Sciatic nerve (tissue), 2 donors: ENCODE measurements at regions not wholly inside any gene's neighbourhood (a gene's known extent, or its start where the extent isn't known, plus 50 kb on each side); places are given as distances from the start of the nearest gene placed in this dataset.

Experiments
- ATAC-seq: fragments of 200-7000 bp; cut with Tn5 transposase; one replicate; pipeline ENCODE4 v1.9.1; 2020; ENCODE audit warnings: mild to moderate bottlenecking, moderate library complexity
- DNase-seq: peaks from one replicate; pipeline ENCODE4 v3.0.0-alpha.2; 2020; ENCODE audit warnings: low spot score
- intact Hi-C: fragments of 100-400 bp; cut with DNase I; formaldehyde crosslinking; loops from one replicate; pipeline ENCODE4 v1.14.2; 2022
- donor health status: DM: no; HTN: no; CAD: no.
- donor health status: DM: no; HTN: no; CAD: no.

DNA sequence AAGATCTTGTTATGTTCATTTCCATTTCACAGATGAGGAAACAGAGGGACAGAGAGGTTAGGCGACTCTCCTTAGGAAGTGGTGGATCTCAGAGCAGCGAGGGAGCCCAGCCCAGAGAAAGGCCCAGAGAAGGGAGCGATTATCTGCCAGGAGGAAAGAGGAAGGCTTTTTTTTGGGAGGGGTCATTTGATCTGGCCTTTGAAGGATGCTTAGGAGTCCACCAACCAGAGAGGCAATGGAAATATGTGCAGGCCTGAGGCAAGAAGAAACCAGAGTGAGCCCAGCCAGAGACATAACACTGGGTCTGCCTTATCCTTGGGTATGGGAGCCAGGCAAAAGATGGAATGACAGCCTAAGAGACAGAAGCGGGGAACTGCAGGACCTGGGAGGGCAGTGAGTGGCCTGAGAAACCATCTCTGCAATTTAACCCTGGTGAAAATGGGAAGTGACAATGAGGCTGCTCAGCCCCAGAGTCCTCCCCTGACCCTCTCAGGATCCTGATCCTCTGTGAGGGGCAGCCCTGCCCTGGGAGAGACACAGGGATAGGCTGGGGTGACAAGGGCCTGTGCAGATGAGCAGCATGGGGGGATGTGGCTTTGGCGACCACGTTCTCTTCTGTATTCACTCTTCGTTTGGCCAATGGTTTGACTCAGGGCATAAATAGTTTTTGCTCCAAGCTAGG is 163.2 kb downstream of the WNT7A start:
- peak; percentile 15 for DNase-seq
- intact Hi-C loops = no loop called here
- no peak for ATAC-seq

DNA sequence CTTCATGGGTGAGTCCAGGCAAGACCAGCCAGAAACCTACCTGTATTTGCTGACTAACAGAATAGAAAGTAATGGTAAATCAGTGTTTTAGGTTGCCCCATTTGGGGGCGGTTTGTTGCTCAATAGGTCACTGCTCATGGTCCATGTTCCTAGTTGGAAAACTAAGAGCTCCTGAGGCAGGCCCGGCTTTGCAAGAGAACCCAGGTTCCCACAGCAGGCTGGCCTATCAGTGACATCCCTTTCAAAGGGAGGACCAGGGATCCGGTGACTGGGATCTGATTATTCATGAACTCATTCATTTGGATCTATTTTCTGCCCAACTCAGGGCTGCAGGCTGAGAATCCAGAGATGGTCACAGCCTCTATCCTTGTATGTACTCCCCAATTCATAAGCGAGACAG is 163.9 kb downstream of the WNT7A start:
- DNase-seq (peak; percentile 18), ATAC-seq (no peak)
- intact Hi-C loops = no loop called here

DNA sequence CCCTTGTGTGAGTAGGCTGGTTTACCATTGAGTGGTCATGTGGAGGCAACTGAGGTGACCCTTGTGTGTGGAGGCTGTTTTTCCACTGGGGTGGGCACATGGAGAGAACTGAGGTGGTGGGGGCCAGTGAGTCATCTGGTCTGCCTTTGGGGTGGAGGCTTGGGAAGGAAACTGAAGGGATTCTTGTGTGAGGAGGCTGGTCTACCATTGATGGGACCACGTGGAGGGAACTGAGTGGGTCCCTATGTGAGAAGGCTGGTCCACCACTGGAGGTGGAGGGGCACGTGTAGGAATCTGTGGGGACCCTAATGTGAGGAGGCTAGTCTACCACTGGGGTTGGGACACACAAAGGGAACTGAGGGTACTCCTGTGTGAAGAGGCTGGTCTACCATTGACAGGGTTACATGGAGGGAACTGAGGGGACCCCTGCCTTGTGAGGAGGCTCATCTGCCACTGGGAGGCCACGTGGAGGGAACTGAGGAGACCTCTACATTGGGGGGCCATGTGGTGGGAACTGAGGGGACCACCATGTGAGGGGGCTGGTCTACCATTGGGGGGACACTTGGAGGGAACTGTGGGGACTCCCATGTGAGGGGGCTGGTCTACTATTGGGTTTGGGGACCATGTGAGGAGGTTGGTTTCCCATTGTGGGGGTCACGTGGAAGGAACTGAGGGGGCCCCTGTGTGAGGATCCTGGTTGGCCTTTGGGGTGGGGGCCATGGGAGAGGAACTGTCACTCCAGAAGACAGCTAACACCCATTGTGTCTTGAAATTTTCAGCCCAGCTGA is 164.5 kb downstream of the WNT7A start:
- no peak for ATAC-seq
- intact Hi-C loops = no loop called here
- DNase-seq = peak; percentile 19

DNA sequence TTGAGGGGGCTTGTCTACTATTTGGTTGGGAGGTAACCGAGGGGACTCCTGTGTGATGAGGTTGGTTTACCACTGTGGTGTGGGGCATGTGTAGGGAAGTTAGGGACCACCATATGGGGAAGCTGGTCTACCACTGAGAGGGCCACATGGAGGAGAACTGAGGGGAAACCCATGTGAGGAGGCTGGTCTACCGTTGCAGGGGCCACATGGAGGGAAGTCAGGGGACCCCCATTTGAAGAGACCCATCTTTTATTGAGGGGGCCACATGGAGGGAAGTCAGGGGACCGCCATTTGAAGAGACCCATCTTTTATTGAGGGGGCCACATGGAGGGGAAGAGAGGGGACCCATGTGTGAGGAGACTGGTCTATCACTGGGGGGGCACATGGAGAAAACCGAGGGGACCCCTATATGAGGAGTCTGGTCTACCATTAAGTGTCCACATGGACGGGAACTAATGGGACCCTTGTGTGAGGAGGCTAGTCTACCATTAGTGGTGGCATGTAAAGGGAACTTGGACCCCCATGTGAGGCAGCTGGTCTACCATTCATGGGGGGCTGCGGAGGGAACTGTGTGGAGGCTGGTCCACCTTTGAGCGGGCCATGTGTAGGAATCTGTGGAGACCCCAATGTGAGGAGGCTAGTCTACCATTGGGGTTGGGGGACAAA is 165.5 kb downstream of the FBLN2 start:
- peak; percentile 34 for DNase-seq
- no peak for ATAC-seq
- intact Hi-C loops = no loop called here

DNA sequence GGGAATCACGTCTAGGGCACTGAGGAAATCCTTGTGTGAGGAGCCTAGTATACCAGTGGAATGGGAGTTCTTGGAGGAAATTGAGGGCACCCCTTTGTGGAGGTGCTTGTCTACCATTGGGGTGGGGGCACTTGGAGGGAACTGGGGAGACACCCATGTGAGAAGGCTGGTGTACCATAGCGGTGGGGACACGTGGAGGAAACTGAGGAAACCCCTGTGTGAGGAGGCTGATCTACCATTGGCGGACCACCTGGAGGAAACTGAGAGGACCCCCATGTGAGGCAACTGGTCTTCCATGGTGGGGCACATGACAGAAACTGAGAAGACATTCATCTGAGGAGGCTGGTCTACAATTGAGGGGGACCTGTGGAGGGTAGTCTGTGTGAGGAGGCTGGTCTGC is 164.5 kb downstream of the FBLN2 start:
- DNase-seq (peak; percentile 25), ATAC-seq (no peak)
- intact Hi-C loops = no loop called here

DNA sequence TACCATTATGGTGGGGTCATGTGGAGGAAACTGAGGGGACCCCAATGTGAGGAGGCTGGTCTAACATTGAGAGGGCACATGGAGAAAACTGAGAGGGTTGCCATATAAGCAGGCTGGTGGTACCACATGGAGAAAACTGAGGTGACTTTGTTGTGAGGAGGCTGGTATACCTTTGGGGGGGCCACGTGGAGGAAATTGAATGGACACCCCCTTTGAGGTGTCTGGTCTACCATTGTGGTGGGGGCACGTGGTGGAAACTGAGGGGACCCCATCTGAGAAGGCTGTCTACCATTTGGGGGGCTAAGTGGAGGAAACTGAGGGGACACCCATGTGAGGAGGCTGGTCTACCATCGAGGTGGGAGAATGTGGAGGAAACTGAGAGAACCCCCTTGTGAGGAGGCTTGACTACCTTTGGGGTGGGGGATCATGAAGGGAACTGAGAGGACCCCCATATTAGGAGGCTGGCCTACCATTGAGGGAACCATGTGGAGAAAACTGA is 163.8 kb downstream of the FBLN2 start:
- no peak for DNase-seq
- no peak for ATAC-seq
- intact Hi-C loops = no loop called here

DNA sequence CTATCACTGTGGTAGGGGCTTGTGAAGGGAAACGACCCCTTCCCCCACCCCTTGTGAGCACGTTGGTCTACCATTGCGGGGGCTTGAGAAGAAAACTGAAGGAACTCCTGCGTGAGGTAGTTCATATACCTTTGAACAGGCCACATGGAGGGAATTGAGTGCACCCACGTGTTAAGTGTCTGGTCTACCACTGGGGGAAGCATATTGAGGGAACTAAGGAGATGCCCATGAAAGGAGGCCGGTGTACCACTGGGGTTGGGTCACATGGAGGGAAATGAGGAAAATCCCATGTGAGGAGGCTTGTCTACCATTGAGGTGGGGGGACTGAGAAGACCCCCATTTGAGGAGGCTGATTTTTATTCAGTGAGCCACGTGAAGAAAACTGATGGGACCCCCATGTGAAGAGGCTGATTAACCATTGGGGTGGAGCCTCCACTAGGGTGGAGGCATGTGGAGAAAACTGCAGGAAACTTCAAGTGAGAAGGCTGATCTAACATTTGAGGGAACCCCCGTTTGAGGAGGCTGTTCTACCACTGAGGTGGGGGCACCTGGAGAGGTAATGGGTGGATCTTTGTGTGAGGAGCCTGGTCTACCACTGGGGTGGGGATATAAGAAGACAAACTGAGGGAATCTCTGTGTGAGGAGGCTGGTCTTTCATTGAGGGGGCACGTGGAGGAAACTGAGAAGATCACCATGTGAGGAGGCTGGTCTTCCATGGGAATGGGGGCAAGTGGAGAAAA is 163.2 kb downstream of the FBLN2 start:
- DNase-seq = peak; percentile 22
- intact Hi-C loops = no loop called here

DNA sequence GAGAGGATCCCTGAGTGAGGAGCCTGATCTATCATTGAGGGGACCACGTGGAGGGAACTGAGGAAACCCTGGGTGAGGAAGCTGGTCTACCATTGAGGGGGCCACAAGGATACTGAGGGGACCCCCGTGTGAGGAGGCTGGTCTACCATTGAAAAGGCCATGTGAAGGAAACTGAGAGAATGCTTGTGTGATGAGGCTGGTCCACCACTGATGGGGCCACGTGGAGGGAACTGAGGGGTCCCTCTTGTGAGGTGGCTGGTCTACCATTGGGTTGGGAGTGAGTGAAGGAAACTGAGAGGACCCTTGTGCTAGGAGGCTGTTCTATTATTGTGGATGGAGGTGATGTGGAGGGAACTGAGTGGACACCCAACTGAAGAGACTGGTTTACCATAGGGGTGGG is 161.3 kb downstream of the FBLN2 start:
- intact Hi-C loops = no loop called here
- no peak for ATAC-seq
- DNase-seq = peak; percentile 31

More for the DNA sequence above, 163.2 kb downstream of the FBLN2 start:
- ATAC-seq = no peak

DNA sequence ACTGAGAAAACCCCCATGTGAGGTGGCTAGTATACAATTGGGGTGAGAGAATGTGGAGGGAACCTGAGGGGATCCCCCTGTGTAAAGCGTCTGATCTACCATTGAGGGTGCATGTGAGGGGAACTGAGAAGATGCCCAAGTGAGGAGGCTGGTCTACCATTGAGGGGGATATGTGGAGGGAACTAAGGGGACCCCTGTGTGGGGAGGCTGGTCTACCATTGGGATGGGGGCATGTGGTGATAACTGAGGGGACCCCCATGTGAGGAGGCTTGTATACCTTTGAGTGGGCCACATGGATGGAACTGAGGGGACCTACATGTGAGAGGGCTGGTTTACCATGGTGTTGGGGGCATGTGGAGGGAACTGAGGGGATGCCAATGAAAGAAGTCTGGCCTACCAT is 160.8 kb downstream of the FBLN2 start:
- no peak for ATAC-seq
- peak; percentile 10 for DNase-seq
- intact Hi-C loops = no loop called here

DNA sequence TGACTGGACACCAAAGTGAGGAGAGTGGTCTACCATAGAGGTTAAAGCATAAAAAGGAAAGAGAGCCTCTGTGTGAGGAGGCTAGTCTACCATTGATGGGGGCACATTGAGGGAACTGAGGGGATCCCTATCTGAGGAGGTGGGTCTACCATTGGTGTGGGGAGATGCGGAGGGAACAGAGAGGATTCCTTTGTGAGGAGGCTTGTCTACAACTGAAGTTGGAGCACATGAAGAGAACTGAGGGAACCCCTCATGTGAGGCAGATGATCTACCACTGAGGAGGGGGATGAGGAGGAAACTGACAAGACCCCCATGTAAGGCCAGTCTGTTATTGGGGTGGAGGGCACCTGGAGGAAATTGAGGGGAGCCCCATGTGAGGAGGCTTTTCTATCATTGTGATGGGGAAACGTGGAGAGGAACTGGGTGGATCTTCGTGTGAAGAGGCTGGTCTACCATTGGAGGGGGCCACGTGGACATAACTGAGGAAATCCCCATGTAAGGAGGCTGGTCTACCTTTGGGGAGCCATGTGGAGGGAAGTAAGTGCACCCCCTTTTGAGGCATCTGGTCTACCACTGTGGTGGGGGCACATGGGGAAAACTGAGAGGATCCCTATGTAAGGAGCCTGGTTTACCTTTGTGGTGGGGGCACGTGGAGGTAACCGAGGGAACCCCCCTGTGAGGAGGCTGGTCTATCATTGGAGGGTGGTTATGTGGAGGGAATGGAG is 160.1 kb downstream of the FBLN2 start:
- ATAC-seq (no peak), DNase-seq (no peak)
- intact Hi-C loops = no loop called here

DNA sequence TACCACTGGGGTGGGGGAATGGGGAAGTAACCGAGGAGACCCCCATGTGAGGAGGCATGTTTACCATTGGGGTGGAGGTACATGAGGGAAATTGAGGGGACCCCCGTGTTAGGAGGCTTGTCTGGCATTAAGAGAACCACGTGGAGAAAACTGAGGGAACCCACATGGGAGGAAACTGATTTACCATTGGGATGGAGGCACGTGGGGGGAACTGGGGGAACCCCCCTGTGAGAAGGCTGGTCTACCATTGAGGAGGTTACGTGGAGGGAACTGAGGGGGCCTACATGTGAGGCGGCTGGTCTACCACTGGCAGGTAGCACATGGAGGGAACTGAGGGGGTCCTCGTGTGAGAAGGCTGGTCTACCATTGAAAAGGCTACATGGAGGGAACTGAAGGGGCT is 159.4 kb downstream of the FBLN2 start:
- ATAC-seq (no peak), DNase-seq (no peak)
- intact Hi-C loops = no loop called here

DNA sequence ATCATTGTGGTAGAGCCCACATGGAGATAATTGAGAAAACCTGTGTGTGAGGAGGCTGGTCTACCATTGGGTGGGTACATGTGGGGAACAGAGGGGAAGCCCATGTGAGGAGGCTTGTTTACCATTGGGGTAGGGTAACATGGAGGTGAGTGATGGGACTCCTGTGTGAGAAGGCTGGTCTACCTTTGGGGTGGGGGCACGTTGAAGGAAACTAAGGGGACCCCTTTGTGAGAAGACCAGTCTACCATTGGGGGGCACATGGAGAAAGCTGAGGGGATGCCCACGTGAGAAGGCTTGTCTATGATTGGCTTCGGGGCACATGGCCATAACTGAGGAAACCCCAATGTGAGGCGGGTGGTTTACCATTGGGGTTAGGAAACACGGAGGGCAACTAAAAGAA is 158.5 kb downstream of the FBLN2 start:
- DNase-seq (peak; percentile 19), ATAC-seq (no peak)
- intact Hi-C loops = no loop called here

DNA sequence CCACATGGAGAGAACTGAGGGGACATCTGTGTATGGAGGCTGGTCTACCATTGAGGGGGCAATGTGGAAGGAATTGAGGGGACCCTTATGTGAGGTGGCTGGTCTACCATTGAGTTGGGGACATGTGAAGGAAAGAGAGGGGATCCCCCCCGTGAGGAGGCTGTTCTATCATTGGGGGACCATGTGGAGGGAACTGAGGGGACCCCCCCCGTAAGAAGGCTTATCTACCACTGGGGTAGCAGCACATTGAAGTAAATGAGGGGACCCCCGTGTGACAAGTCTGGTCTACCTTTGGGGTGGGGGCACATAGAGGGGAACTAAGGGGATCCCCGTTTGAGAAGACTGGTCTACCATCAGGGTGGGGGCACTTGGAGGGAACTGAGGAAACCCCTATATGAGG is 158.0 kb downstream of the FBLN2 start:
- intact Hi-C loops = no loop called here
- no peak for ATAC-seq
- DNase-seq = peak; percentile 9

DNA sequence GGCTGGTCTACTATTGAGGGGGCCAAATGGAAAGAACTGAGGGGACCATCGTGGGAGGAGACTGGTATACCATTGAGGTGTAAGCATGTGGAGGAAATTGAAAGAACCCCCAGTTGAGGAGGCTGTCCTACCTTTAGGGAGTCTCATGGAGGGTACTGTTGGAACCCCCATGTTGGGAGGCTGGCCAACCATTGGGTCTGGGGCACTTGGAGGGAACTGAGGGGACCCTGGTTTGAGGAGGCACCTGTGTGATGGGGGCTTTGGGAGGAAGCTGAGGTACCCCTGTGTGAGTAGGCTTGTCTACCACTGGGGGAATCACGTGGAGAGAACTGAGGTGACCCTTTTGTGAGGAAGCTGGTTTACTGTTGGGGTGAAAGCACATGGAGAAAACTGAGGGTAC is 157.5 kb downstream of the FBLN2 start:
- peak; percentile 38 for DNase-seq
- no peak for ATAC-seq
- intact Hi-C loops = no loop called here

DNA sequence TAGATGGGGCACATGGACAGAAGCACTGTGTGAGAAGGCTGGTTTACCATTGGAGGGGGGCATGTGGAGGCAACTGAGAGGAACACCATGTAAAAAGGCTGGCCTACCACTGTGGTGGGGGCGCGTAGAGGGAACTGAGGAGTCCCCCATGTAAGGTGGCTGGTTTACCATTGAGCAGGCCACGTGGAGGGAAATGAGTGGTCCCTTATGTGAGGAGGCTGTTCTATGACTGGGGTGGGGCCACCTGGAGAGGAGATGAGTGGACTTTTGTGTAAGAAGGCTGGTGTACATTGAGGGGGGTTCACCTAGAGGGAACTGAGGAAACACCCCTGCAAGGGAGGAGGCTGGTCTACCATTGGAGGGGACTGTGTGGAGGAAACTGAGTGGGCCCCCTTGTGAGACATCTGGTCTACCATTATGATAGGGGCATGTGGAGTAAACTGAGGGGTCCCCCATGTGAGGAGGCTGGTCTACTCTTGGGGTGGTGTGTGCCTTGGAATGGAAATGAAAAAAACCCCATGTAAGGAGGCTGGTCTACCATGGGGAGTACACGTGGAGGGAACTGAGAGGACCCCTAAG is 156.9 kb downstream of the FBLN2 start:
- intact Hi-C loops = no loop called here
- ATAC-seq = no peak
- DNase-seq = peak; percentile 21

DNA sequence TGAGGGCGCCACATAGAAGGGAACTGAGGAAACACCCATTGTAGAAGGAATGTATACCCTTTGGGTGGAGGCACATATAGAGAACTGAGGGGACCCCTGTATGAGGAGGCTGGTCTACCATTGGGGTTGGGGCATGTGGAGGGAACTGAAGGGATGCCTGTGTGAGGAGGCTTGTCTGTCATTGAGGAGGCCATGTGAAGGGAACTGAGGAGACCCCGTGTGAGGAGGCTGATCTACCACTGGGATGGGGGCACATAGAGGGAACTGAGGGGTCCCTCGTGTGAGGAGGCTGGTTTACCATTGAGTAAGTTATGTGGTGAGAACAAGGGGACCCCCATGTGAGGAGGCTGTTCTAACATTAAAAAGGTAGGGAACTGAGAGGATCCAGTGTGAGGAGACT is 156.1 kb downstream of the FBLN2 start:
- intact Hi-C loops = no loop called here
- DNase-seq (peak; percentile 17), ATAC-seq (no peak)

DNA sequence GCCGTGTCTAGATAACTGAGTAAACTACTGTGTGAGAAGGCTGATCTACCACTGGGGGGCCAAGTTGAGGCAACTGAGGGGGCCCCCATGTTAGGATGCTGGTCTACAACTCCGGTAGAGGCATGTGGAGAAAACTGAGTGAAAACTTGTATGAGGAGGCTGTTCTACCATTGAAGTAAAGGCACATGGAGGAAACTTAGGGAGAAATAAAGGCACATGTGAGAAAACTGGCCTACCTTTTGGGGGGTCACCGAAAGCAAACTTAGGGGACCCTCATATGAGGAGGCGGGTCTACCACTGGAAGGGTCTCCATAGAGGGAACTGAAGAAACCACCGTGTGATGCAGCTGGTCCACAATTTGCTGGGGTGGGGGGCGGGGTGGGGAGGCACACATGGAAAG is 155.2 kb downstream of the FBLN2 start:
- intact Hi-C loops = no loop called here
- no peak for ATAC-seq
- no peak for DNase-seq

DNA sequence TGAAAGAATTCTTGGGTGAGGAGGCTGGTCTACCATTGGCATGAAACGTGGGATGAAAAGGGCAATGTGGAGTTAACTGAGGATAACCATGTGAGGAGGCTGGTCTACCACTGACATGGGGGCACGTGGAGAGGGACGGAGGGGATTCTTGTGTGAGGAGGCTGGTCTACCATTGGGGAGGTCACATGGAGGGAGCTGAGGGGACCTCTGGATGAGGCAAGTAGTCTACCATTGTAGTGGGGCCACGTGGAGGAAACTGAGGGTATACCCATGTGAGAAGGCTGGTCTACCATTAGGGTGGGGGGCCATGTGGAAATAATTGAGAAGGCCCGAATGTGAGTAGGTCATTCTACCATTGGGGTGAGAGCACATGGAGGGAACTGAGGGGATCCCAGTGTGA is 154.1 kb downstream of the FBLN2 start:
- intact Hi-C loops = no loop called here
- DNase-seq (peak; percentile 19), ATAC-seq (no peak)
